ENCODE measurements at regions not wholly inside any gene's neighbourhood (a gene's known extent, or its start where the extent isn't known, plus 50 kb on each side); places are given as distances from the start of the nearest gene placed in this dataset.
"Not testable (repeated sequence)": the region's sequence is repeated elsewhere in the genome, so short reads cannot be mapped to it uniquely, and the experiment has no call there.

GRCh38 chr6:84967389-84967788, 203.0 kb upstream of the TBX18 start:
- DNase-seq = peak in 1 of 2 experiments; percentile 19
- Mint-ChIP-seq H3K36me3 (ENCODE audit: insufficient read depth, unreplicated experiment) (no peaks in the 10 kb centered on the region), H3K4me1 (ENCODE audit: low read depth, unreplicated experiment) (no peaks in the 10 kb centered on the region), H3K27me3 (ENCODE audit: insufficient read depth, unreplicated experiment) (peaks cover 5% of the 10 kb centered on the region), H3K9me3 (ENCODE audit: unreplicated experiment) (no peaks in the 10 kb centered on the region), H3K27ac (ENCODE audit: unreplicated experiment) (no peak overlapping the region), H3K4me3 (ENCODE audit: unreplicated experiment) (no peak overlapping the region)
- ChIA-PET POLR2A (no interaction called here), CTCF (no interaction called here)
- Histone ChIP-seq H3K36me3 (ENCODE audit: control insufficient read depth, insufficient read depth, low read length) (no peaks in the 10 kb centered on the region), H3K4me1 (no peaks in the 10 kb centered on the region), H3K4me3 (ENCODE audit: low read depth, low read length) (no peak overlapping the region), H3K9me3 (no peaks in the 10 kb centered on the region; the same call in 1 of the 2 replicates), H3K27me3 (replicated peaks; ENCODE audit: control insufficient read depth, insufficient read depth, low read length) (no peaks in the 10 kb centered on the region)
- peak; percentile 36 to 38 for TF ChIP-seq CTCF (IDR thresholded peaks at IDR 0.05; ENCODE audit: insufficient read depth in 1 of 2, low read depth in 1 of 2, low read length in 1 of 2, severe bottlenecking in 1 of 2, unreplicated experiment in 1 of 2)
- intact Hi-C loops (cut with micrococcal nuclease; ENCODE audit: unreplicated experiment) = loop anchor here (5.0 kb wide), 1 partner anchor 355 kb away; no protein-coding TSS in a partner anchor
- BruUV-seq (replicated peaks) = no TSS peak

GRCh38 chr6:84953111-84953755, 188.8 kb upstream of the TBX18 start:
- BruUV-seq (replicated peaks) = no TSS peak
- Mint-ChIP-seq H3K9me3 (ENCODE audit: unreplicated experiment) (peaks cover 5% of the 10 kb centered on the region), H3K4me3 (ENCODE audit: unreplicated experiment) (no peak overlapping the region), H3K4me1 (ENCODE audit: low read depth, unreplicated experiment) (no peaks in the 10 kb centered on the region), H3K27ac (ENCODE audit: unreplicated experiment) (no peak overlapping the region), H3K27me3 (ENCODE audit: insufficient read depth, unreplicated experiment) (no peaks in the 10 kb centered on the region), H3K36me3 (ENCODE audit: insufficient read depth, unreplicated experiment) (no peaks in the 10 kb centered on the region)
- DNase-seq = no peak
- CTCF ChIA-PET = no interaction called here
- TF ChIP-seq CTCF (IDR thresholded peaks at IDR 0.05; ENCODE audit: insufficient read depth in 1 of 2, low read depth in 1 of 2, low read length in 1 of 2, severe bottlenecking in 1 of 2, unreplicated experiment in 1 of 2) = no peak
- Histone ChIP-seq H3K36me3 (ENCODE audit: control insufficient read depth, insufficient read depth, low read length) (no peaks in the 10 kb centered on the region), H3K4me1 (no peaks in the 10 kb centered on the region), H3K4me3 (ENCODE audit: low read depth, low read length) (no peak overlapping the region), H3K9me3 (no peaks in the 10 kb centered on the region), H3K27me3 (replicated peaks; ENCODE audit: control insufficient read depth, insufficient read depth, low read length) (no peaks in the 10 kb centered on the region)
- intact Hi-C loops (cut with micrococcal nuclease; ENCODE audit: unreplicated experiment) = no loop called here
- POLR2A ChIA-PET = no interaction called here

GRCh38 chr6:84944926-84945325, 180.5 kb upstream of the TBX18 start:
- H3K4me3 Mint-ChIP-seq (ENCODE audit: unreplicated experiment); H3K36me3 Mint-ChIP-seq (ENCODE audit: insufficient read depth, unreplicated experiment); H3K27me3 ChIP-seq (replicated peaks; ENCODE audit: control insufficient read depth, insufficient read depth, low read length); H3K4me1 Mint-ChIP-seq (ENCODE audit: low read depth, unreplicated experiment); POLR2A ChIA-PET; intact Hi-C loops (cut with micrococcal nuclease; ENCODE audit: unreplicated experiment); H3K9me3 ChIP-seq; CTCF ChIA-PET; H3K4me1 ChIP-seq; H3K4me3 ChIP-seq (ENCODE audit: low read depth, low read length); BruUV-seq (replicated peaks); H3K9me3 Mint-ChIP-seq (ENCODE audit: unreplicated experiment); H3K36me3 ChIP-seq (ENCODE audit: control insufficient read depth, insufficient read depth, low read length); H3K27me3 Mint-ChIP-seq (ENCODE audit: insufficient read depth, unreplicated experiment); DNase-seq; H3K27ac Mint-ChIP-seq (ENCODE audit: unreplicated experiment): not testable (repeated sequence)

GRCh38 chr6:84943905-84944304, 179.5 kb upstream of the TBX18 start:
- Mint-ChIP-seq H3K4me3 (ENCODE audit: unreplicated experiment) (no peak overlapping the region), H3K27ac (ENCODE audit: unreplicated experiment) (no peak overlapping the region), H3K4me1 (ENCODE audit: low read depth, unreplicated experiment) (no peaks in the 10 kb centered on the region), H3K27me3 (ENCODE audit: insufficient read depth, unreplicated experiment) (no peaks in the 10 kb centered on the region), H3K36me3 (ENCODE audit: insufficient read depth, unreplicated experiment) (no peaks in the 10 kb centered on the region), H3K9me3 (ENCODE audit: unreplicated experiment) (peaks cover 10% of the 10 kb centered on the region)
- no peaks in the 10 kb centered on the region for H3K4me1 ChIP-seq
- ChIA-PET POLR2A (no interaction called here), CTCF (no interaction called here)
- no peak for TF ChIP-seq CTCF (IDR thresholded peaks at IDR 0.05; ENCODE audit: insufficient read depth in 1 of 2, low read depth in 1 of 2, low read length in 1 of 2, severe bottlenecking in 1 of 2, unreplicated experiment in 1 of 2)
- H3K9me3 ChIP-seq = no peaks in the 10 kb centered on the region
- no peaks in the 10 kb centered on the region for H3K36me3 ChIP-seq (ENCODE audit: control insufficient read depth, insufficient read depth, low read length)
- no TSS peak for BruUV-seq (replicated peaks)
- H3K4me3 ChIP-seq (ENCODE audit: low read depth, low read length) = no peak overlapping the region
- intact Hi-C loops (cut with micrococcal nuclease; ENCODE audit: unreplicated experiment) = no loop called here
- H3K27me3 ChIP-seq (replicated peaks; ENCODE audit: control insufficient read depth, insufficient read depth, low read length) = no peaks in the 10 kb centered on the region
- DNase-seq = no peak

GRCh38 chr6:84941609-84942008, 177.2 kb upstream of the TBX18 start:
- POLR2A ChIA-PET; H3K36me3 ChIP-seq (ENCODE audit: control insufficient read depth, insufficient read depth, low read length); BruUV-seq (replicated peaks); H3K4me1 Mint-ChIP-seq (ENCODE audit: low read depth, unreplicated experiment); H3K36me3 Mint-ChIP-seq (ENCODE audit: insufficient read depth, unreplicated experiment); H3K4me3 ChIP-seq (ENCODE audit: low read depth, low read length); H3K4me1 ChIP-seq; CTCF ChIA-PET; intact Hi-C loops (cut with micrococcal nuclease; ENCODE audit: unreplicated experiment); H3K27me3 ChIP-seq (replicated peaks; ENCODE audit: control insufficient read depth, insufficient read depth, low read length); H3K27ac Mint-ChIP-seq (ENCODE audit: unreplicated experiment); H3K9me3 Mint-ChIP-seq (ENCODE audit: unreplicated experiment); H3K27me3 Mint-ChIP-seq (ENCODE audit: insufficient read depth, unreplicated experiment); H3K4me3 Mint-ChIP-seq (ENCODE audit: unreplicated experiment); H3K9me3 ChIP-seq; DNase-seq: not testable (repeated sequence)
